VCaP (cell line): ENCODE measurements at regions not wholly inside any gene's neighbourhood (a gene's known extent, or its start where the extent isn't known, plus 50 kb on each side); places are given as distances from the start of the nearest gene placed in this dataset.

Experiments used
- H3K27ac ChIP-seq: fragments of 450-650 bp; 2 replicates; pipeline ENCODE4 v1.5.1; 2017
- TF ChIP-seq, protein P1 (sequence below): fragments of 450-650 bp; conservative IDR thresholded peaks from 2 replicates; pipeline ENCODE4 v1.5.1; 2017; ENCODE audit warnings: mild to moderate bottlenecking, moderate library complexity

DNA sequence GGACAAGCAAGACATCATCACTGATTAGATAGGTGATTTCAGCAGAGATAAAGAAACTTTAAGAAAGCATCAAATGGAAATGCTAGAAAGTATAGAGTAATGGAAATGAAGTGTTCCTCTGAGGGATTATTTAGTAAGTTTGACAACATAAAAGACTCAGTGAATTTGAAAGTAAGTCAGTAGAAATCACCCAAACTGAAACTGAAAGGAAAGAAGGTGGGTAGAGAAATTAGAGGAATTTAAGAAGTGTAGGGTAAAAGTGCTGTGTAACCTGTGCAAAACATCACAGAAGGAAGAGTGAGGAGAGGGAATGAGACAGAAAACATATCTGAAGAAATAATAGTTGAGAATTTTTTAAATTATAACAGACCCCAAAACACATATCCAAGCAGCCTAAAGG, 343.1 kb downstream of the CBLN2 start:
- H3K27ac ChIP-seq = no peak overlapping the region
- TF ChIP-seq, protein P1, sequence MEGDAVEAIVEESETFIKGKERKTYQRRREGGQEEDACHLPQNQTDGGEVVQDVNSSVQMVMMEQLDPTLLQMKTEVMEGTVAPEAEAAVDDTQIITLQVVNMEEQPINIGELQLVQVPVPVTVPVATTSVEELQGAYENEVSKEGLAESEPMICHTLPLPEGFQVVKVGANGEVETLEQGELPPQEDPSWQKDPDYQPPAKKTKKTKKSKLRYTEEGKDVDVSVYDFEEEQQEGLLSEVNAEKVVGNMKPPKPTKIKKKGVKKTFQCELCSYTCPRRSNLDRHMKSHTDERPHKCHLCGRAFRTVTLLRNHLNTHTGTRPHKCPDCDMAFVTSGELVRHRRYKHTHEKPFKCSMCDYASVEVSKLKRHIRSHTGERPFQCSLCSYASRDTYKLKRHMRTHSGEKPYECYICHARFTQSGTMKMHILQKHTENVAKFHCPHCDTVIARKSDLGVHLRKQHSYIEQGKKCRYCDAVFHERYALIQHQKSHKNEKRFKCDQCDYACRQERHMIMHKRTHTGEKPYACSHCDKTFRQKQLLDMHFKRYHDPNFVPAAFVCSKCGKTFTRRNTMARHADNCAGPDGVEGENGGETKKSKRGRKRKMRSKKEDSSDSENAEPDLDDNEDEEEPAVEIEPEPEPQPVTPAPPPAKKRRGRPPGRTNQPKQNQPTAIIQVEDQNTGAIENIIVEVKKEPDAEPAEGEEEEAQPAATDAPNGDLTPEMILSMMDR = no peak

DNA sequence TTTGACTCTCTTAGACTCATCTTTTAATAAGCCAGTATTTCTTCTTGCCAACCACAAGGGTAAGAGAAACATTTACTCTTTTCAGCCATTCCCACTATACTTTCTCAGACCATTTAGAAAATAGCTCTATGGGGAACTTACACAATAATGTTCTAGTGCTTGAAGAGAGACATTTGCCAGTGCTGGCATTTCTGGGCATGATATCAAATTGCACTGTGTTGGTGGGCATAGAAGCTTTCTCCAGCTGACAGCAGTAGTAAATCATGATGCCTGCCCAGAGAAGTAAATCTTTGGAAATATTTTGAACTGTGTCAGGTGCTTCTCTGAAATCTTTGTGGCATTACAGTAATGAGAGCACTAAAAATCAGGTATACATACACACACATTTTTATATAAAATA, 346.6 kb downstream of the CBLN2 start:
- TF ChIP-seq, protein P1 = no peak
- H3K27ac ChIP-seq = no peak overlapping the region

DNA sequence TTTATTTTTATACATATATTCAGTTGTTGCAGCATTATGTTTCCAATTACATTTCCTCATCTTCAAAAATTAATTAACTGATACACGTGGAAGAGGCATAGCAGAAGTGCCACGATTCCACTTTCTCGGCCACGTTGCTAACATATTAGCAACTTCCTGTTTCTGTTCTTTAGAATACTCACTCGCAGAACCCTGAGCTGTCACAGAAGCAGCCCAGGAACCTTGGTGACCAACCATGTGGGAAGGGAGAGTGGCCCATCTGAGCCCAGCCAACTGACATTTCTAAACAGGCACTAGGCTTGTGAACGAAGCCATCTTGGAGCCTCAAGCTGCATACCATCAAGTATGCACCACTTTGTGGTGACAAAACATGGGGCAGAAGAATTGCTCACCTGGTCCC, 350.1 kb downstream of the CBLN2 start:
- TF ChIP-seq, protein P1 = no peak
- H3K27ac ChIP-seq = no peak overlapping the region

DNA sequence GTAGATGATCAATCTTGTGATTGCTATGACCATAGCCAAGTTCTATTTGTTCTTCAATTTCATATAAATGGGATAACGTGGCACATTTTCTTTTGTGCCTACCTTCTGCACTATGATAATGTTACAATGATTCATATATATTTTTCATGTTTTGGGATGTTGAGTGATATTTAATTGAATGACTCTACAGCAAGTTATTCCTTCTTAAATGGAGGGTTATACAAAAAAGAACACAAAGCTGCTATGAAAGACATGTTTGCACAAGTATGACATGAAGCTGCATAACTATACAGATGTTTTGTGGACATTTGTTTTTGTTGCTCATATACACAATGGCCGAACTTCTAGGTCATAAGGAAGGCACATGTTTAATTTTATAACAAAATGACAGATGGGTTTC, 356.2 kb downstream of the CBLN2 start:
- TF ChIP-seq, protein P1 = no peak
- H3K27ac ChIP-seq = no peak overlapping the region

DNA sequence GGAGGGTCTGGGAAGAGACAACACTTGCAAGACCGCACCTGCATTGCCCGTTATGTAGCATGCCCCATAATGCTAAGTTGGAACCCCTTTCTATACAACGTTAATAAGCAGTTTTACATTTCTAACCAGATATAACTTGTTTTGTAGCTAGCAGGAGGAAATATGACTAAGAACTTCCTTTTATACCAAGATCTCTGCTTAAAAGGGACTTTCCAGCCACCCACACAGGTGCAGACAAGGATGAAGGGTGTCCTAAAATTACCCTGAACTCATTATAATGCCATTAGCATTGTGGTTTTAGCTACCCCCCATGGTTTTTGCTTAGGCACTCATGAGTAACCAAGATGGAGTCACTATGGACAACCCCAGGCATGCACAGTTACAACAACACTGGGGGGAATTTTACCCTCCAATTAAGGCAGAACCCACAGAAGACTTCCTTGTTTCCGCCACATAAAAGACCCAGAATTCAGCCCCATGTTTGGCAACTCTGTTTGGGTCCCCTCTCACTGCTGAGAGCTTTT, 362.8 kb downstream of the CBLN2 start:
- H3K27ac ChIP-seq = no peak overlapping the region
- TF ChIP-seq, protein P1 = no peak

DNA sequence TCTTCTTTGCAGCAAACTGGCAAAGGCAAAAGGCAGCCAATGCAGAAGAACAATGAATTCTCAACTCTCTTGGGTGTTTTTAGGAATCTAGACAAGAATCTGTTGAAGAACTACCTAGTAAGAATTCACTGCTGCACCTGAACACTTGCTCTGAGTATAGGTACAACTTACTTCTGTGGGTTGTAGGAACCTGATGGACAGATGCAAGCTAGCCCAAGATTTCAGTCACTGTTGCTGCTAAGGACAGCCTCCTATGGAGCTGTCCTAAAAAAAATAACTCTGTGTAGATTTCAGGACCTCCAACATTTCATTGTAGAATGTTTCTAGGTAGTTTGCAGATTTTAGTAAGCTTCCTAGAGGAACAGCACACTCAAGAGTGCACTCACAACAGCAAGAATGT, 363.5 kb downstream of the CBLN2 start:
- TF ChIP-seq, protein P1 = no peak
- H3K27ac ChIP-seq = no peak overlapping the region

DNA sequence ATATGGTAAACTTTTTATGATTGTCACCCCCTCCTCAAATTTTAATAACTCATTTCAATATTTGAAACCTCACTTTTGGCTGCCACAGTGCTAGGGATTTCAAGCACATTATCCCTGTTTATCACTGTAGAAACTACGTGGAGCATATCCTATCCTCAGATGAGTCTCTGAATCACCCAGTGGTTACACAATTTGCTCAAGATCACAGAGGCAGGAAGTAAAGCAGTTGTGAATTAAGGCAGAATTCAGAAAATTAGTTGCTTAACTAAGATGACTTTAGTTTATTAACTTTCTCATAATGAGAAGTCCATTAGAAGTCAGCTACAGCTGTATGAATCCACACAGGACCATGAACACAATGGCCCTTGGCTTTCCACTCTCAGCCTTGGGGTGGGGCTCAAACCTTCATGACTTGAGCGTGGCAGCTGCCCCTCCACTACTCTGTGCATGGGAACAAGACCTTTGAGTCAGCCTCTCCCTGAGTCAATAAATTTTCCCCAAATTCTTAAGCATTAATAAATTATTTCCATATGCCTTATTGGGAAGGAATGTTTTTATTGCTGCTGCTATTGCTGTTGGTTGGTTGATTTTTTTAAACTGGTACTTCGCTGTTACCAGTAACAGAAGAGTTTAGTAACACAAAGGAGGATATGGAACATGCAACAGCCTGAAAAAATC, 369.0 kb downstream of the CBLN2 start:
- H3K27ac ChIP-seq = no peak overlapping the region
- TF ChIP-seq, protein P1 = no peak
